HEK293 (cell line): ENCODE measurements at regions not wholly inside any gene's neighbourhood (a gene's known extent, or its start where the extent isn't known, plus 50 kb on each side); places are given as distances from the start of the nearest gene placed in this dataset.

ENCODE experiments used
- CTCF ChIA-PET: fragments of 350-600 bp; formaldehyde crosslinking; extraction: SDS; loops from one replicate; lab custom pipeline; 2021; ENCODE audit warnings: antibody characterized with exemption; lab: Yijun Ruan, JAX
- POLR2A ChIA-PET: fragments of 300-600 bp; formaldehyde crosslinking; extraction: SDS; loops from one replicate; lab custom pipeline; 2020; ENCODE audit warnings: antibody characterized with exemption, inconsistent platforms; lab: Yijun Ruan, JAX
- H3K27ac ChIP-seq: fragments of 200-500 bp; sonication (Bioruptor generic); 2 replicates; pipeline ENCODE4 v1.5.1; 2014; ENCODE audit warnings: low read depth, low read length, control low read depth, inconsistent platforms; ENCODE audit errors: extremely low read depth
- H3K36me3 ChIP-seq, 2 experiments: fragments of 200-500 bp in 1 of 2; sonication (Bioruptor generic) in 1 of 2; 1 replicate in 1 of 2; 2 replicates in 1 of 2; pipeline ENCODE4 v1.5.1; 2014 to 2017; ENCODE audit warnings: inconsistent platforms in 2 of 2, low read length in 2 of 2; ENCODE audit not compliant: control insufficient read depth in 2 of 2, insufficient read depth in 1 of 2
- H3K4me1 ChIP-seq: fragments of 200-500 bp; sonication (Bioruptor generic); 2 replicates; pipeline ENCODE4 v1.5.1; 2014; ENCODE audit warnings: mild to moderate bottlenecking, low read length, inconsistent platforms; ENCODE audit not compliant: control insufficient read depth, insufficient read depth
- H3K4me3 ChIP-seq: 2 replicates; pipeline ENCODE4 v1.5.1; 2011; ENCODE audit warnings: low read depth, mild to moderate bottlenecking, control low read depth, low read length, moderate library complexity
- H3K9me3 ChIP-seq: fragments of 200-500 bp; sonication (Bioruptor generic); 2 replicates; pipeline ENCODE4 v1.5.1; 2014; ENCODE audit warnings: low read depth, low read length, inconsistent platforms; ENCODE audit not compliant: control insufficient read depth, insufficient read depth
- FEZF1 ChIP-seq: fragments of 450-650 bp; formaldehyde crosslinking; IDR thresholded peaks from 2 replicates; pipeline ENCODE4 v1.5.1; 2016; ENCODE audit warnings: missing biosample characterization, missing genetic modification characterization
- GLI4 ChIP-seq: fragments of 450-650 bp; formaldehyde crosslinking; IDR thresholded peaks from 2 replicates; pipeline ENCODE4 v1.5.1; 2016; ENCODE audit warnings: missing biosample characterization, missing genetic modification characterization
- HOXD13 ChIP-seq: sonication (generic); formaldehyde crosslinking; IDR thresholded peaks from 2 replicates; pipeline ENCODE4 v1.8.0; 2022; ENCODE audit warnings: missing genetic modification reagents, borderline replicate concordance
- MYNN ChIP-seq: fragments of 450-650 bp; formaldehyde crosslinking; IDR thresholded peaks from 2 replicates; pipeline ENCODE4 v1.5.1; 2016; ENCODE audit warnings: missing biosample characterization, missing genetic modification characterization, borderline replicate concordance
- SP7 ChIP-seq: fragments of 450-650 bp; formaldehyde crosslinking; IDR thresholded peaks from 2 replicates; pipeline ENCODE4 v1.5.1; 2016; ENCODE audit warnings: missing biosample characterization, missing genetic modification characterization
- TSHZ1 ChIP-seq: fragments of 450-650 bp; formaldehyde crosslinking; IDR thresholded peaks from 2 replicates; pipeline ENCODE4 v1.5.1; 2016; ENCODE audit warnings: missing biosample characterization, missing genetic modification characterization, borderline replicate concordance
- ZBTB17 ChIP-seq: fragments of 450-650 bp; formaldehyde crosslinking; IDR thresholded peaks from 2 replicates; pipeline ENCODE4 v1.5.1; 2016; ENCODE audit warnings: missing biosample characterization, missing genetic modification characterization
- ZBTB6 ChIP-seq: fragments of 450-650 bp; formaldehyde crosslinking; IDR thresholded peaks from 2 replicates; pipeline ENCODE4 v1.5.1; 2017; ENCODE audit warnings: missing biosample characterization, missing genetic modification characterization
- ZBTB7A ChIP-seq: fragments of 450-650 bp; formaldehyde crosslinking; IDR thresholded peaks from 2 replicates; pipeline ENCODE4 v1.5.1; 2016; ENCODE audit warnings: low read depth, missing biosample characterization, missing genetic modification characterization
- ZFP3 ChIP-seq: fragments of 450-650 bp; formaldehyde crosslinking; IDR thresholded peaks from 2 replicates; pipeline ENCODE4 v1.5.1; 2016; ENCODE audit warnings: low read depth, missing biosample characterization, missing genetic modification characterization
- ZNF112 ChIP-seq: fragments of 450-650 bp; formaldehyde crosslinking; IDR thresholded peaks from 2 replicates; pipeline ENCODE4 v1.5.0; 2017; ENCODE audit warnings: missing biosample characterization, missing genetic modification characterization
- ZNF19 ChIP-seq: fragments of 450-650 bp; formaldehyde crosslinking; IDR thresholded peaks from 2 replicates; pipeline ENCODE4; 2016; ENCODE audit warnings: missing biosample characterization, missing genetic modification characterization, low read depth
- ZNF202 ChIP-seq: fragments of 450-650 bp; formaldehyde crosslinking; IDR thresholded peaks from 2 replicates; pipeline ENCODE4 v1.5.1; 2016; ENCODE audit warnings: missing biosample characterization, missing genetic modification characterization, borderline replicate concordance
- ZNF223 ChIP-seq: fragments of 450-650 bp; formaldehyde crosslinking; IDR thresholded peaks from 2 replicates; pipeline ENCODE4 v1.5.1; 2016; ENCODE audit warnings: missing biosample characterization, missing genetic modification characterization
- ZNF274 ChIP-seq, 2 experiments: fragments of 200-500 bp in 1 of 2; fragments of 450-650 bp in 1 of 2; sonication (Bioruptor generic) in 1 of 2; formaldehyde crosslinking in 1 of 2; IDR thresholded peaks; 2 replicates each; pipeline versions ENCODE4 v1.5.1 to v1.6.1; 2014 to 2016; ENCODE audit warnings: borderline replicate concordance in 1 of 2, inconsistent platforms in 1 of 2, low read length in 1 of 2, missing biosample characterization in 1 of 2, missing genetic modification characterization in 1 of 2
- ZNF37A ChIP-seq: fragments of 450-650 bp; IDR thresholded peaks from 2 replicates; pipeline ENCODE4 v1.5.1; 2018; ENCODE audit warnings: missing biosample characterization, missing genetic modification characterization
- ZNF423 ChIP-seq: fragments of 450-650 bp; formaldehyde crosslinking; IDR thresholded peaks from 2 replicates; pipeline ENCODE4 v1.5.1; 2016; ENCODE audit warnings: missing biosample characterization, missing genetic modification characterization
- ZNF48 ChIP-seq: fragments of 450-650 bp; formaldehyde crosslinking; IDR thresholded peaks from 2 replicates; pipeline ENCODE4 v1.5.1; 2016; ENCODE audit warnings: missing biosample characterization, missing genetic modification characterization
- ZNF514 ChIP-seq: fragments of 450-650 bp; formaldehyde crosslinking; IDR thresholded peaks from 2 replicates; pipeline ENCODE4 v1.5.1; 2016; ENCODE audit warnings: missing biosample characterization, missing genetic modification characterization
- ZNF560 ChIP-seq: fragments of 450-650 bp; formaldehyde crosslinking; IDR thresholded peaks from 2 replicates; pipeline ENCODE4 v1.5.1; 2017; ENCODE audit warnings: missing biosample characterization, missing genetic modification characterization, borderline replicate concordance
- ZNF692 ChIP-seq: fragments of 450-650 bp; formaldehyde crosslinking; IDR thresholded peaks from 2 replicates; pipeline ENCODE4 v1.5.1; 2016; ENCODE audit warnings: missing biosample characterization, missing genetic modification characterization
- ZNF701 ChIP-seq: fragments of 450-650 bp; formaldehyde crosslinking; IDR thresholded peaks from 2 replicates; pipeline ENCODE4 v1.5.1; 2016; ENCODE audit warnings: missing biosample characterization, missing genetic modification characterization
- ZNF76 ChIP-seq: fragments of 450-650 bp; formaldehyde crosslinking; IDR thresholded peaks from 2 replicates; pipeline ENCODE4; 2016; ENCODE audit warnings: low read depth, missing biosample characterization, missing genetic modification characterization, borderline replicate concordance
- ZSCAN30 ChIP-seq: fragments of 450-650 bp; IDR thresholded peaks from 2 replicates; pipeline ENCODE4 v1.5.1; 2018; ENCODE audit warnings: missing biosample characterization, mild to moderate bottlenecking, missing genetic modification characterization, moderate library complexity

- Histone ChIP-seq H3K9me3 (no peaks in the 10 kb centered on the region), H3K4me1 (0 out of 2 replicates have a peak, but pooled peaks cover 3% of the 10 kb centered on the region), H3K36me3 (no peaks in the 10 kb centered on the region), H3K27ac (no peak overlapping the region), H3K4me3 (no peak overlapping the region)
- CTCF ChIA-PET, result interaction anchor here (0.6 kb wide), 1 partner anchor 94 kb away, joined by 5 read pairs; no protein-coding TSS in a partner anchor
- TF ChIP-seq ZBTB7A (tag by site-specific recombination) (no peak), ZFP3 (tag by site-specific recombination) (no peak), HOXD13 (CRISPR knock-in tag) (no peak), SP7 (tag by site-specific recombination) (no peak), TSHZ1 (tag by site-specific recombination) (no peak), FEZF1 (tag by site-specific recombination) (no peak), ZNF701 (tag by site-specific recombination) (no peak), ZNF76 (no peak)
- POLR2A ChIA-PET, result no interaction called here
Measured at GRCh38 chr14:71468701-71469100, 463.5 kb upstream of the RGS6 start.

GRCh38 chr14:71469643-71470335 is 462.4 kb upstream of the RGS6 start:
- no peaks in the 10 kb centered on the region for H3K9me3 ChIP-seq
- H3K36me3 ChIP-seq, result no peaks in the 10 kb centered on the region
- no peak for TF ChIP-seq ZNF37A (tag by site-specific recombination)
- no peak for TF ChIP-seq ZNF423 (tag by site-specific recombination)
- no peak for TF ChIP-seq ZNF560 (tag by site-specific recombination)
- TF ChIP-seq MYNN (tag by site-specific recombination), result no peak
- no peak for TF ChIP-seq ZSCAN30 (tag by site-specific recombination)
- no peak for TF ChIP-seq ZNF514 (tag by site-specific recombination)
- no peak for TF ChIP-seq ZBTB6 (tag by site-specific recombination)
- no peak for TF ChIP-seq GLI4 (tag by site-specific recombination)
- TF ChIP-seq ZBTB17 (tag by site-specific recombination), result no peak
- TF ChIP-seq ZNF692 (tag by site-specific recombination), result no peak
- no peak for TF ChIP-seq ZNF202 (tag by site-specific recombination)
- TF ChIP-seq ZNF274 (IDR thresholded peaks at IDR 0.05; ENCODE audit: low read length), result no peak
- no peak for TF ChIP-seq ZNF274 (tag by site-specific recombination; IDR thresholded peaks at IDR 0.05; ENCODE audit: borderline replicate concordance)
- no peak for TF ChIP-seq ZNF19
- TF ChIP-seq ZNF223 (tag by site-specific recombination), result no peak
- TF ChIP-seq ZNF112 (tag by site-specific recombination), result no peak
- TF ChIP-seq ZNF48 (tag by site-specific recombination), result no peak
- TF ChIP-seq, all 188 proteins: peak for 0
- ChIA-PET CTCF (no interaction called here), POLR2A (no interaction called here)
- H3K4me3 ChIP-seq, result no peak overlapping the region
- peaks cover 9% of the 10 kb centered on the region; the same call in 1 of the 2 replicates for H3K4me1 ChIP-seq
- H3K27ac ChIP-seq, result no peak overlapping the region
